ENCODE measurements at regions not wholly inside any gene's neighbourhood (a gene's known extent, or its start where the extent isn't known, plus 50 kb on each side); places are given as distances from the start of the nearest gene placed in this dataset.

GRCh38 chr14:98692832-98693231 lies 579.2 kb downstream of the BCL11B start:
- no peak for TF ChIP-seq CTCF (IDR thresholded peaks at IDR 0.05)
- H3K9me3 ChIP-seq (ENCODE audit: control insufficient read depth, low read length): no peaks in the 10 kb centered on the region

GRCh38 chr14:98694541-98694940 lies 577.5 kb downstream of the BCL11B start:
- Histone ChIP-seq H3K9me3 (ENCODE audit: control insufficient read depth, low read length) (no peaks in the 10 kb centered on the region), H2AFZ (no peak overlapping the region), H3K4me2 (ENCODE audit: low read length) (no peak overlapping the region), H3K4me1 (no peaks in the 10 kb centered on the region), H3K27ac (no peak overlapping the region), H3K36me3 (ENCODE audit: control insufficient read depth, insufficient read depth, low read length) (no peaks in the 10 kb centered on the region), H3K9ac (no peak overlapping the region), H3K4me3 (ENCODE audit: low read depth, low read length) (no peak overlapping the region), H3K27me3 (ENCODE audit: control insufficient read depth, insufficient read depth, low read length) (no peaks in the 10 kb centered on the region), H3K79me2 (no peaks in the 10 kb centered on the region)
- no peak for TF ChIP-seq CTCF (IDR thresholded peaks at IDR 0.05)

More at GRCh38 chr14:98692832-98693231, 579.2 kb downstream of the BCL11B start:
- Histone ChIP-seq H3K4me1 (no peaks in the 10 kb centered on the region), H3K4me3 (ENCODE audit: low read depth, low read length) (no peak overlapping the region), H3K27ac (no peak overlapping the region), H3K36me3 (ENCODE audit: control insufficient read depth, insufficient read depth, low read length) (no peaks in the 10 kb centered on the region), H3K79me2 (no peaks in the 10 kb centered on the region), H2AFZ (no peak overlapping the region), H3K4me2 (ENCODE audit: low read length) (no peak overlapping the region), H3K9ac (no peak overlapping the region), H3K27me3 (ENCODE audit: control insufficient read depth, insufficient read depth, low read length) (no peaks in the 10 kb centered on the region)

GRCh38 chr14:98695809-98696208 lies 576.2 kb downstream of the BCL11B start:
- no peak overlapping the region for H3K4me2 ChIP-seq (ENCODE audit: low read length)
- no peaks in the 10 kb centered on the region for H3K36me3 ChIP-seq (ENCODE audit: control insufficient read depth, insufficient read depth, low read length)
- H3K27me3 ChIP-seq (ENCODE audit: control insufficient read depth, insufficient read depth, low read length): no peaks in the 10 kb centered on the region
- no peak for TF ChIP-seq CTCF (IDR thresholded peaks at IDR 0.05)
- H3K9me3 ChIP-seq (ENCODE audit: control insufficient read depth, low read length): no peaks in the 10 kb centered on the region
- no peak overlapping the region for H3K4me3 ChIP-seq (ENCODE audit: low read depth, low read length)
- no peak overlapping the region for H3K27ac ChIP-seq
- no peak overlapping the region for H2AFZ ChIP-seq
- H3K4me1 ChIP-seq: no peaks in the 10 kb centered on the region
- H3K9ac ChIP-seq: no peak overlapping the region
- no peaks in the 10 kb centered on the region for H3K79me2 ChIP-seq

GRCh38 chr14:98698341-98698740 lies 573.7 kb downstream of the BCL11B start:
- Histone ChIP-seq H3K27me3 (ENCODE audit: control insufficient read depth, insufficient read depth, low read length) (no peaks in the 10 kb centered on the region), H3K36me3 (ENCODE audit: control insufficient read depth, insufficient read depth, low read length) (no peaks in the 10 kb centered on the region), H3K4me3 (ENCODE audit: low read depth, low read length) (no peak overlapping the region), H3K27ac (no peak overlapping the region), H3K9ac (no peak overlapping the region), H3K4me1 (no peaks in the 10 kb centered on the region), H3K79me2 (no peaks in the 10 kb centered on the region), H3K4me2 (ENCODE audit: low read length) (no peak overlapping the region), H2AFZ (no peak overlapping the region), H3K9me3 (ENCODE audit: control insufficient read depth, low read length) (no peaks in the 10 kb centered on the region)
- TF ChIP-seq CTCF (IDR thresholded peaks at IDR 0.05): no peak

- H3K4me2 ChIP-seq (ENCODE audit: low read length): no peak overlapping the region
- H3K79me2 ChIP-seq: no peaks in the 10 kb centered on the region
- H3K4me3 ChIP-seq (ENCODE audit: low read depth, low read length): no peak overlapping the region
- no peaks in the 10 kb centered on the region for H3K27me3 ChIP-seq (ENCODE audit: control insufficient read depth, insufficient read depth, low read length)
- H2AFZ ChIP-seq: no peak overlapping the region
- no peaks in the 10 kb centered on the region for H3K36me3 ChIP-seq (ENCODE audit: control insufficient read depth, insufficient read depth, low read length)
- TF ChIP-seq CTCF (IDR thresholded peaks at IDR 0.05): no peak
- no peaks in the 10 kb centered on the region for H3K4me1 ChIP-seq
- no peak overlapping the region for H3K9ac ChIP-seq
- no peaks in the 10 kb centered on the region for H3K9me3 ChIP-seq (ENCODE audit: control insufficient read depth, low read length)
- no peak overlapping the region for H3K27ac ChIP-seq
Measured at GRCh38 chr14:98700748-98701147, 571.2 kb downstream of the BCL11B start.
